IPS DF 4.7 (cell line): ENCODE measurements at regions not wholly inside any gene's neighbourhood (a gene's known extent, or its start where the extent isn't known, plus 50 kb on each side); places are given as distances from the start of the nearest gene placed in this dataset.
"Not testable (repeated sequence)": the region's sequence is repeated elsewhere in the genome, so short reads cannot be mapped to it uniquely, and the experiment has no call there.

Experiments used
- DNase-seq: peaks from one replicate; pipeline ENCODE4 v3.0.0-alpha.2; 2013; ENCODE audit warnings: low spot score; ENCODE audit errors: extremely low read depth

GRCh38 chr15:39021341-39021740, 456.7 kb upstream of the RASGRP1 start:
- DNase-seq: no peak

- no peak for DNase-seq
These were observed 458.1 kb upstream of the RASGRP1 start for GRCh38 chr15:39022532-39023305.

GRCh38 chr15:39025321-39025720, 460.7 kb upstream of the RASGRP1 start:
- no peak for DNase-seq

GRCh38 chr15:39025881-39026280, 461.3 kb upstream of the RASGRP1 start:
- no peak for DNase-seq

GRCh38 chr15:39028069-39028468, 463.5 kb upstream of the RASGRP1 start:
- DNase-seq: no peak

- no peak for DNase-seq
These were observed 465.1 kb upstream of the RASGRP1 start for GRCh38 chr15:39029741-39030140.

GRCh38 chr15:39030291-39031070, 465.9 kb upstream of the RASGRP1 start:
- no peak for DNase-seq

- no peak for DNase-seq
These were observed 467.0 kb upstream of the RASGRP1 start for GRCh38 chr15:39031596-39031995.

- no peak for DNase-seq
These were observed 470.2 kb upstream of the RASGRP1 start for GRCh38 chr15:39034816-39035215.

GRCh38 chr15:39037611-39038010, 473.0 kb upstream of the RASGRP1 start:
- DNase-seq: not testable (repeated sequence)

- no peak for DNase-seq
These were observed 476.2 kb upstream of the RASGRP1 start for GRCh38 chr15:39040861-39041260.

GRCh38 chr15:39041979-39042495, 477.4 kb upstream of the RASGRP1 start:
- DNase-seq: no peak

- DNase-seq: no peak
These were observed 487.2 kb upstream of the RASGRP1 start for GRCh38 chr15:39051626-39052322.

GRCh38 chr15:39052323-39052705, 487.7 kb upstream of the RASGRP1 start:
- DNase-seq: no peak

- no peak for DNase-seq
These were observed 488.9 kb upstream of the RASGRP1 start for GRCh38 chr15:39053480-39053879.

- DNase-seq: no peak
These were observed 489.6 kb upstream of the RASGRP1 start for GRCh38 chr15:39054128-39054732.

- DNase-seq: no peak
These were observed 491.7 kb upstream of the RASGRP1 start for GRCh38 chr15:39056357-39056756.

GRCh38 chr15:39058351-39059131, 493.9 kb upstream of the RASGRP1 start:
- DNase-seq: no peak

- no peak for DNase-seq
These were observed 495.3 kb upstream of the RASGRP1 start for GRCh38 chr15:39059917-39060316.

- DNase-seq: no peak
These were observed 497.4 kb upstream of the RASGRP1 start for GRCh38 chr15:39061952-39062464.
